Breast epithelium (tissue), 3 donors: ENCODE measurements at regions not wholly inside any gene's neighbourhood (a gene's known extent, or its start where the extent isn't known, plus 50 kb on each side); places are given as distances from the start of the nearest gene placed in this dataset.

Source experiments
- CTCF ChIP-seq, 3 donors: fragments of 450-650 bp; IDR thresholded peaks; one replicate each; pipeline ENCODE4 v1.5.1; 2016 to 2017; ENCODE audit warnings: antibody characterized with exemption in 3 of 3, mild to moderate bottlenecking in 3 of 3, moderate library complexity in 3 of 3
- POLR2A ChIP-seq: fragments of 450-650 bp; IDR thresholded peaks from one replicate; pipeline ENCODE4 v1.6.1; 2016; ENCODE audit warnings: antibody characterized with exemption, mild to moderate bottlenecking, moderate library complexity
- POLR2AphosphoS5 ChIP-seq, 3 donors: sonication (generic); formaldehyde crosslinking; IDR thresholded peaks; one replicate each; pipeline ENCODE4 v1.6.1; 2017; ENCODE audit warnings: antibody characterized with exemption in 3 of 3

GRCh38 chr16:52731219-52731875, 184.4 kb upstream of the TOX3 start:
- TF ChIP-seq CTCF (IDR thresholded peaks at IDR 0.05) = no peak
- no peak for TF ChIP-seq POLR2A
- no peak for TF ChIP-seq POLR2AphosphoS5 (IDR thresholded peaks at IDR 0.05)
